Heart left ventricle (tissue), 16 donors: ENCODE measurements at regions not wholly inside any gene's neighbourhood (a gene's known extent, or its start where the extent isn't known, plus 50 kb on each side); places are given as distances from the start of the nearest gene placed in this dataset.

Experiments
- ATAC-seq, 4 donors: fragments of 200-7000 bp; cut with Tn5 transposase; one replicate each; pipeline ENCODE4 v1.9.1; 2020 to 2022; ENCODE audit warnings: moderate library complexity in 4 of 4, mild to moderate bottlenecking in 3 of 4, moderate number of reproducible peaks in 1 of 4
- DNase-seq, 5 donors: peaks; one replicate each; pipeline ENCODE4 v3.0.0-alpha.2; 2020
- H3K27ac ChIP-seq, 12 donors: fragments of 200-600 bp; sonication (generic) in 4 of 12; one replicate each; pipeline versions ENCODE4 v1.5.0 to v1.8.0; 2016 to 2022; ENCODE audit warnings: mild to moderate bottlenecking in 2 of 12
- H3K27me3 ChIP-seq, 9 donors: fragments of 200-600 bp; sonication (generic) in 2 of 9; one replicate each; pipeline versions ENCODE4 v1.5.1 to v1.8.0; 2016 to 2022; ENCODE audit warnings: mild to moderate bottlenecking in 3 of 9
- H3K36me3 ChIP-seq, 9 donors: fragments of 200-600 bp; sonication (generic) in 2 of 9; one replicate each; pipeline versions ENCODE4 v1.5.0 to v1.8.0; 2018 to 2022; ENCODE audit warnings: mild to moderate bottlenecking in 2 of 9
- H3K4me1 ChIP-seq, 12 donors: fragments of 200-600 bp; sonication (generic) in 4 of 12; one replicate each; pipeline versions ENCODE4 v1.5.0 to v1.8.0; 2016 to 2022; ENCODE audit warnings: mild to moderate bottlenecking in 3 of 12
- H3K4me3 ChIP-seq, 12 donors: fragments of 200-600 bp; sonication (generic) in 4 of 12; one replicate each; pipeline versions ENCODE4 v1.5.0 to v1.8.0; 2017 to 2022; ENCODE audit warnings: mild to moderate bottlenecking in 9 of 12, moderate library complexity in 4 of 12
- H3K9me3 ChIP-seq, 12 donors: fragments of 200-600 bp; sonication (generic) in 4 of 12; one replicate each; pipeline versions ENCODE4 v1.5.0 to v1.8.0; 2016 to 2022; ENCODE audit warnings: mild to moderate bottlenecking in 1 of 12
- POLR2A ChIP-seq, 2 donors: fragments of 450-650 bp; IDR thresholded peaks; one replicate each; pipeline ENCODE4 v1.6.1; 2017; ENCODE audit warnings: antibody characterized with exemption in 2 of 2, mild to moderate bottlenecking in 2 of 2, moderate library complexity in 2 of 2
- WGBS, 4 donors: extraction: QIAGEN DNeasy Blood & Tissue Kit in 2 of 4; methylation state at CpG; one replicate each; pipeline versions ENCODE4 v1.1.5 to v1.1.7; 2013 to 2018; 5-methylcytosine and 5-hydroxymethylcytosine counted together
- intact Hi-C, 10 donors: fragments of 100-400 bp; cut with DNase I; formaldehyde crosslinking; loops; one replicate each; pipeline versions ENCODE4 v1.11.1 to v1.14.2; 2022
- TF ChIP-seq, protein P1 (sequence below), 12 donors: fragments of 200-600 bp; sonication (generic) in 4 of 12; IDR thresholded peaks; one replicate each; pipeline versions ENCODE4 v1.5.0 to v1.8.0; 2018 to 2022; ENCODE audit warnings: antibody characterized with exemption in 12 of 12, mild to moderate bottlenecking in 5 of 12
- donor health status: ischemic (EF 13 %, LVEDD 7.1; RV severe dilation, severe dysfunction).
- donor health status: healthy with polysubstance abuse.
- donor health status: DM: no; HTN: yes; CAD: no.
- donor health status: DM: no; HTN: no; CAD: no.
- donor health status: ischemic (EF 25% LVEDD 6.9; RV normal size, moderate dysfunction).
- donor health status: ischemic (EF 25% LVEDD 5.7; RV mildly dilated, moderate dysfunction).
- donor health status: healthy.
- donor health status: DM: yes; HTN: yes; CAD: no.
- donor health status: ischemic (EF 35%, LVEDD 5.7; RV mildly dilated, moderate dysfunction).
- donor health status: nonischemic (EF 11% LVEDD 7.7; RV severe dilation, severe dysfunction).
- donor health status: DM: yes; HTN: yes; CAD: no.
- donor health status: PGD.
- donor health status: ischemic (EF 29% LVEDD 5.4; RV normal size, mild dysfunction).
- donor health status: nonischemic (EF 23%, LVEDD 6.1; RV moderate dilation, normal function).

DNA sequence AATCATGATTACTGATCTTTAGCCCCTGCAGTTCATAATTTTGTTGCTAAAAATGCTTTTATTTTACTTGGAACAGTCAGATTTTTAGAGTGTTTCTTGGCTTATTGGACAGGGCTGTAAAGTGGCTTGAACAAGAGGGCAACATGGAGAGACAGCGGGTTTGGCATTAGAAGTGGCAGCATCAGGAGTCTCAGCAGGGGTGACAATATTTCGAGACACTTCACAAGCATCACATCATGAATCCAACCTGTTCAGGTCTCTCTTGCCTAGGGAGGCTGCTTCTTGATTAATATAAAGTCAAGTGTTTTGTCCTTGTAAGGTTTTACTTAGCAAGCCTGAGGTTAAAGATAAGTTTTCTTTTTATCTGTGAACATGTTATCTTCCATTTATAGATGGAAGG, 2249.5 kb downstream of the LRRC4C start:
- no peak for DNase-seq
- intact Hi-C loops: no loop called here
- Histone ChIP-seq H3K4me1 (no peaks in the 10 kb centered on the region), H3K27ac (no peak overlapping the region), H3K4me3 (no peak overlapping the region), H3K27me3 (no peaks in the 10 kb centered on the region), H3K36me3 (no peaks in the 10 kb centered on the region), H3K9me3 (no peaks in the 10 kb centered on the region)
- WGBS, 4 donors: 71 to 80% (median 78%) methylated on average over 2 of the region's 2 CpGs
- no peak for ATAC-seq
- TF ChIP-seq, protein P1, sequence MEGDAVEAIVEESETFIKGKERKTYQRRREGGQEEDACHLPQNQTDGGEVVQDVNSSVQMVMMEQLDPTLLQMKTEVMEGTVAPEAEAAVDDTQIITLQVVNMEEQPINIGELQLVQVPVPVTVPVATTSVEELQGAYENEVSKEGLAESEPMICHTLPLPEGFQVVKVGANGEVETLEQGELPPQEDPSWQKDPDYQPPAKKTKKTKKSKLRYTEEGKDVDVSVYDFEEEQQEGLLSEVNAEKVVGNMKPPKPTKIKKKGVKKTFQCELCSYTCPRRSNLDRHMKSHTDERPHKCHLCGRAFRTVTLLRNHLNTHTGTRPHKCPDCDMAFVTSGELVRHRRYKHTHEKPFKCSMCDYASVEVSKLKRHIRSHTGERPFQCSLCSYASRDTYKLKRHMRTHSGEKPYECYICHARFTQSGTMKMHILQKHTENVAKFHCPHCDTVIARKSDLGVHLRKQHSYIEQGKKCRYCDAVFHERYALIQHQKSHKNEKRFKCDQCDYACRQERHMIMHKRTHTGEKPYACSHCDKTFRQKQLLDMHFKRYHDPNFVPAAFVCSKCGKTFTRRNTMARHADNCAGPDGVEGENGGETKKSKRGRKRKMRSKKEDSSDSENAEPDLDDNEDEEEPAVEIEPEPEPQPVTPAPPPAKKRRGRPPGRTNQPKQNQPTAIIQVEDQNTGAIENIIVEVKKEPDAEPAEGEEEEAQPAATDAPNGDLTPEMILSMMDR (IDR thresholded peaks at IDR 0.05): no peak
- no peak for TF ChIP-seq POLR2A (IDR thresholded peaks at IDR 0.05)

GRCh38 chr11:39205236-39205995, 2254.0 kb downstream of the LRRC4C start:
- ATAC-seq (no peak), DNase-seq (no peak)
- H3K27me3 ChIP-seq: no peaks in the 10 kb centered on the region
- H3K4me1 ChIP-seq: no peaks in the 10 kb centered on the region
- intact Hi-C loops: no loop called here
- no peaks in the 10 kb centered on the region for H3K36me3 ChIP-seq
- no peak overlapping the region for H3K4me3 ChIP-seq
- no peak overlapping the region for H3K27ac ChIP-seq
- H3K9me3 ChIP-seq: no peaks in the 10 kb centered on the region
- no peak for TF ChIP-seq POLR2A (IDR thresholded peaks at IDR 0.05)
- TF ChIP-seq, protein P1 (IDR thresholded peaks at IDR 0.05): no peak
- 61 to 65% (median 64%) methylated on average over 3 of the region's 3 CpGs for WGBS, 4 donors

- Histone ChIP-seq H3K4me1 (no peaks in the 10 kb centered on the region), H3K9me3 (no peaks in the 10 kb centered on the region), H3K27ac (no peak overlapping the region), H3K27me3 (no peaks in the 10 kb centered on the region), H3K36me3 (no peaks in the 10 kb centered on the region), H3K4me3 (no peak overlapping the region)
- TF ChIP-seq, protein P1 (IDR thresholded peaks at IDR 0.05): no peak
- no peak for TF ChIP-seq POLR2A (IDR thresholded peaks at IDR 0.05)
- 95 to 97% (median 96%) methylated on average over 24 of the region's 24 CpGs for WGBS, 4 donors
- intact Hi-C loops: no loop called here
- DNase-seq (no peak), ATAC-seq (no peak)
Observed at GRCh38 chr11:39192671-39193070, 2266.8 kb downstream of the LRRC4C start.

DNA sequence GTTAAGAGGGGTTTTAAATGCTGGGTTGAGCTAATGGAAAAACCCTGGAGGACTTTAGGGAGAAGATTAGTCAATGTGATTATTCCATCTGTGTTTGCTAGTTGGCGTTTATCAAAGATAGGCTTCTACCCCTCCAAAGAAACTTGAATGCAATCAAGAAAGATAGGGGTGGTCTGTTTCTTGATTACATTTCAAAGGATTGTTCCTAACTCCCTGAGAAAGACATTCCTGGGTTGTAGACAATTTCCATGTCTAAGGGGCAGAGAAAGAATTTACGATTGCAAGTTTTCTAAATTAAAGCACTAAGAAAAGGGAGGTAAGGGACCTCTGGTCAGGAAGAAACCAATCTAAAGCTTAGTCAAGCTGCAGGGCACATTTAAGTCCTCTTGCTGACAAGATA, 2268.7 kb downstream of the LRRC4C start:
- WGBS, 4 donors: 30 to 51% (median 37%) methylated on average over 2 of the region's 2 CpGs
- intact Hi-C loops: no loop called here
- no peak overlapping the region for H3K27ac ChIP-seq
- DNase-seq (no peak), ATAC-seq (no peak)
- H3K4me1 ChIP-seq: no peaks in the 10 kb centered on the region
- TF ChIP-seq, protein P1 (IDR thresholded peaks at IDR 0.05): no peak
- TF ChIP-seq POLR2A (IDR thresholded peaks at IDR 0.05): no peak
- H3K9me3 ChIP-seq: no peaks in the 10 kb centered on the region
- no peaks in the 10 kb centered on the region for H3K27me3 ChIP-seq
- no peak overlapping the region for H3K4me3 ChIP-seq
- no peaks in the 10 kb centered on the region for H3K36me3 ChIP-seq
